Testis (tissue), 2 donors: ENCODE measurements at regions not wholly inside any gene's neighbourhood (a gene's known extent, or its start where the extent isn't known, plus 50 kb on each side); places are given as distances from the start of the nearest gene placed in this dataset.
"Not testable (repeated sequence)": the region's sequence is repeated elsewhere in the genome, so short reads cannot be mapped to it uniquely, and the experiment has no call there.

Experiments
- CTCF ChIP-seq, 3 experiments: fragments of 450-650 bp in 2 of 3; fragments of 200-600 bp in 1 of 3; sonication (generic) in 1 of 3; IDR thresholded peaks; one replicate each; pipeline ENCODE4 v1.5.1; 2016 to 2019; ENCODE audit warnings: antibody characterized with exemption in 3 of 3, mild to moderate bottlenecking in 2 of 3, moderate library complexity in 1 of 3
- POLR2A ChIP-seq: fragments of 450-650 bp; IDR thresholded peaks from one replicate; pipeline ENCODE4 v1.6.1; 2017; ENCODE audit warnings: antibody characterized with exemption, mild to moderate bottlenecking, moderate library complexity

- not testable (repeated sequence) for TF ChIP-seq POLR2A; CTCF (IDR thresholded peaks at IDR 0.05)
Observed at GRCh38 chr5:1573217-1574022, 49.7 kb upstream of the LPCAT1 start.
